ENCODE measurements at regions not wholly inside any gene's neighbourhood (a gene's known extent, or its start where the extent isn't known, plus 50 kb on each side); places are given as distances from the start of the nearest gene placed in this dataset.

- H3K27ac ChIP-seq (ENCODE audit: poor library complexity, severe bottlenecking) = no peak overlapping the region
- DNase-seq (ENCODE audit: low spot score) = no peak
- H3K9me3 ChIP-seq (ENCODE audit: severe bottlenecking) = no peaks in the 10 kb centered on the region
- no peak overlapping the region for H3K4me3 ChIP-seq (ENCODE audit: severe bottlenecking)
- no peak for TF ChIP-seq CTCF (IDR thresholded peaks at IDR 0.05; ENCODE audit: poor library complexity, severe bottlenecking)
- peaks cover 7% of the 10 kb centered on the region for H3K27me3 ChIP-seq (ENCODE audit: insufficient read depth, poor library complexity, severe bottlenecking)
- no peaks in the 10 kb centered on the region for H3K36me3 ChIP-seq (ENCODE audit: low read depth)
- no peak for ATAC-seq (ENCODE audit: low read depth)
- H3K4me1 ChIP-seq (ENCODE audit: insufficient read depth, poor library complexity, severe bottlenecking) = no peaks in the 10 kb centered on the region
Observed at GRCh38 chr6:167392631-167393316, 67.9 kb downstream of the TTLL2 start.

GRCh38 chr6:167393731-167394130 lies 68.8 kb downstream of the TTLL2 start:
- Histone ChIP-seq H3K4me1 (ENCODE audit: insufficient read depth, poor library complexity, severe bottlenecking) (no peaks in the 10 kb centered on the region), H3K4me3 (ENCODE audit: severe bottlenecking) (no peak overlapping the region), H3K27ac (ENCODE audit: poor library complexity, severe bottlenecking) (no peak overlapping the region), H3K9me3 (ENCODE audit: severe bottlenecking) (no peaks in the 10 kb centered on the region), H3K36me3 (ENCODE audit: low read depth) (no peaks in the 10 kb centered on the region), H3K27me3 (ENCODE audit: insufficient read depth, poor library complexity, severe bottlenecking) (peaks cover 7% of the 10 kb centered on the region)
- TF ChIP-seq CTCF (IDR thresholded peaks at IDR 0.05; ENCODE audit: poor library complexity, severe bottlenecking) = no peak
- ATAC-seq (ENCODE audit: low read depth) = no peak
- no peak for DNase-seq (ENCODE audit: low spot score)

- Histone ChIP-seq H3K36me3 (ENCODE audit: low read depth) (no peaks in the 10 kb centered on the region), H3K4me3 (ENCODE audit: severe bottlenecking) (no peak overlapping the region), H3K4me1 (ENCODE audit: insufficient read depth, poor library complexity, severe bottlenecking) (no peaks in the 10 kb centered on the region), H3K27me3 (ENCODE audit: insufficient read depth, poor library complexity, severe bottlenecking) (peaks cover 7% of the 10 kb centered on the region), H3K9me3 (ENCODE audit: severe bottlenecking) (no peaks in the 10 kb centered on the region), H3K27ac (ENCODE audit: poor library complexity, severe bottlenecking) (no peak overlapping the region)
- ATAC-seq (ENCODE audit: low read depth) (no peak), DNase-seq (ENCODE audit: low spot score) (no peak)
- no peak for TF ChIP-seq CTCF (IDR thresholded peaks at IDR 0.05; ENCODE audit: poor library complexity, severe bottlenecking)
Observed at GRCh38 chr6:167394339-167394738, 69.5 kb downstream of the TTLL2 start.

GRCh38 chr6:167394820-167395219 lies 69.9 kb downstream of the TTLL2 start:
- Histone ChIP-seq H3K27me3 (ENCODE audit: insufficient read depth, poor library complexity, severe bottlenecking) (peaks cover 7% of the 10 kb centered on the region), H3K4me3 (ENCODE audit: severe bottlenecking) (no peak overlapping the region), H3K36me3 (ENCODE audit: low read depth) (no peaks in the 10 kb centered on the region), H3K27ac (ENCODE audit: poor library complexity, severe bottlenecking) (no peak overlapping the region), H3K4me1 (ENCODE audit: insufficient read depth, poor library complexity, severe bottlenecking) (no peaks in the 10 kb centered on the region), H3K9me3 (ENCODE audit: severe bottlenecking) (no peaks in the 10 kb centered on the region)
- DNase-seq (ENCODE audit: low spot score) (no peak), ATAC-seq (ENCODE audit: low read depth) (no peak)
- TF ChIP-seq CTCF (IDR thresholded peaks at IDR 0.05; ENCODE audit: poor library complexity, severe bottlenecking) = no peak

GRCh38 chr6:167396068-167396658 lies 71.3 kb downstream of the TTLL2 start:
- no peak for TF ChIP-seq CTCF (IDR thresholded peaks at IDR 0.05; ENCODE audit: poor library complexity, severe bottlenecking)
- H3K4me3 ChIP-seq (ENCODE audit: severe bottlenecking) = no peak overlapping the region
- H3K4me1 ChIP-seq (ENCODE audit: insufficient read depth, poor library complexity, severe bottlenecking) = no peaks in the 10 kb centered on the region
- no peak for DNase-seq (ENCODE audit: low spot score)
- H3K27ac ChIP-seq (ENCODE audit: poor library complexity, severe bottlenecking) = no peak overlapping the region
- no peaks in the 10 kb centered on the region for H3K9me3 ChIP-seq (ENCODE audit: severe bottlenecking)
- H3K36me3 ChIP-seq (ENCODE audit: low read depth) = no peaks in the 10 kb centered on the region
- H3K27me3 ChIP-seq (ENCODE audit: insufficient read depth, poor library complexity, severe bottlenecking) = peaks cover 12% of the 10 kb centered on the region
- ATAC-seq (ENCODE audit: low read depth) = no peak

All from RWPE2 (cell line).